ENCODE measurements at regions not wholly inside any gene's neighbourhood (a gene's known extent, or its start where the extent isn't known, plus 50 kb on each side); places are given as distances from the start of the nearest gene placed in this dataset.

DNA sequence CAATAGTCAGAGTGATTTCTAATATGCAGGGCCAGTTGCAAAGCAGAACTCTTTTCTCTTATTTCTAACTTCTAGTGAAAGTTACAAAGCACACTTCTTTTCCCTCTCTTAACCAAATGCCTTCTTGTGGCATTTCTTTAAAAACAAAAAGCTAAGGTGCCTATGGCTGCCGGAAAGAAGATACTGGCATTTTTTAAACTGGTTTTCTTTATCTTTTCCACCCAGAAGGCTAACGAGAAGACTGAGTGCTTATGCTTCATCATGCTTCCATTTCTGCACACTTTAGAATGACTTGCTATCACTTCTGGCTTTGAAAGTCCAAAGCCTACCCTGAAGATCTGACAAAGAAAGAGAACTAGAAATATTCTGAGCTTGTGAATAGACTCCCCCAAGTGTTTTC is 141.3 kb downstream of the P2RY1 start:
- Histone ChIP-seq H3K4me1 (ENCODE audit: control insufficient read depth, insufficient read depth, low read length) (no peaks in the 10 kb centered on the region), H3K9me3 (ENCODE audit: control insufficient read depth, insufficient read depth, low read depth, low read length) (peaks cover 2% of the 10 kb centered on the region; the same call in 1 of the 2 replicates), H3K36me3 (ENCODE audit: control insufficient read depth, insufficient read depth, low read length) (no peaks in the 10 kb centered on the region), H3K27me3 (ENCODE audit: control insufficient read depth, insufficient read depth, low read length) (no peaks in the 10 kb centered on the region), H3K9ac (ENCODE audit: low read length) (no peak overlapping the region), H3K4me3 (ENCODE audit: low read depth, low read length) (no peak overlapping the region), H3K27ac (ENCODE audit: low read depth, low read length) (no peak overlapping the region)

DNA sequence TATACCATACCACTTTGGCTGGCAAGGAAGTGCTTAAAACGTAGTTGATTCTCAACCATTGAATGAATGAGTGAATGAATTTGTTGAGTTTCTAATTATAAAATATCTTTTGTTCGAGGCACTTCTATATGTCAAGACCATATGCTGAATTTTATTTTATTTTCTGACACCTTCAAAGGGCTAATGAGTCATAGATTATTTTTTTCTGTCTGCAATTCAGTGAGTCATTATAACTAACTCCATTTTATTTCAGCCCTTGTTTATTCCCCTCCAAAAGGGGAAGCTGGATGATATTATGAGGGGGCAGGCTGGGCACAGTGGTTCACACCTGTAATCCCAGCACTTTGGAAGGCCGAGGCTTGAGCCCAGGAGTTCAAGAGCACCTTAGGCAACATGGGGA is 142.4 kb downstream of the P2RY1 start:
- no peaks in the 10 kb centered on the region for H3K36me3 ChIP-seq (ENCODE audit: control insufficient read depth, insufficient read depth, low read length)
- H3K4me1 ChIP-seq (ENCODE audit: control insufficient read depth, insufficient read depth, low read length) = no peaks in the 10 kb centered on the region
- H3K9ac ChIP-seq (ENCODE audit: low read length) = no peak overlapping the region
- H3K4me3 ChIP-seq (ENCODE audit: low read depth, low read length) = no peak overlapping the region
- no peak overlapping the region for H3K27ac ChIP-seq (ENCODE audit: low read depth, low read length)
- H3K27me3 ChIP-seq (ENCODE audit: control insufficient read depth, insufficient read depth, low read length) = no peaks in the 10 kb centered on the region
- H3K9me3 ChIP-seq (ENCODE audit: control insufficient read depth, insufficient read depth, low read depth, low read length) = peaks cover 3% of the 10 kb centered on the region; the same call in 1 of the 2 replicates

DNA sequence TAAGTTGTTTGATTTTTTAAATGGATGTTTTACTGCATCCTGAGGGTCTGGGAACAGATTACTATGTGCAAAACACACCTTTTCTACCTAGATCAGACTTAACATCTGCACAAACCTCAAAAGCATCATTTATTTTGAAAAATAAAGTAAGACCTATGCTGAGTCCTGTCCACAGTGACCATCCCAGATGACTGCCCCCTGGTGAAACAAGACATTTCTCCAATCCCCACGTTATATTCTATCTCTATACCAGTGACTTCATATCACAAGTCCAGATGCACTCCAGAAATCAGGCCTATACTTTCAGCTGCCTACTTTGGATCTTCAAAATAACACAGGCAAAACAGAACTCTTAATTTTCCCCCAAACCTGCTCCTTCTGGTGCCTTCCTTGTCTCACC is 143.2 kb downstream of the P2RY1 start:
- Histone ChIP-seq H3K9me3 (ENCODE audit: control insufficient read depth, insufficient read depth, low read depth, low read length) (peaks cover 3% of the 10 kb centered on the region; the same call in 1 of the 2 replicates), H3K36me3 (ENCODE audit: control insufficient read depth, insufficient read depth, low read length) (no peaks in the 10 kb centered on the region), H3K27me3 (ENCODE audit: control insufficient read depth, insufficient read depth, low read length) (no peaks in the 10 kb centered on the region), H3K27ac (ENCODE audit: low read depth, low read length) (no peak overlapping the region), H3K9ac (ENCODE audit: low read length) (no peak overlapping the region), H3K4me3 (ENCODE audit: low read depth, low read length) (no peak overlapping the region), H3K4me1 (ENCODE audit: control insufficient read depth, insufficient read depth, low read length) (no peaks in the 10 kb centered on the region)

DNA sequence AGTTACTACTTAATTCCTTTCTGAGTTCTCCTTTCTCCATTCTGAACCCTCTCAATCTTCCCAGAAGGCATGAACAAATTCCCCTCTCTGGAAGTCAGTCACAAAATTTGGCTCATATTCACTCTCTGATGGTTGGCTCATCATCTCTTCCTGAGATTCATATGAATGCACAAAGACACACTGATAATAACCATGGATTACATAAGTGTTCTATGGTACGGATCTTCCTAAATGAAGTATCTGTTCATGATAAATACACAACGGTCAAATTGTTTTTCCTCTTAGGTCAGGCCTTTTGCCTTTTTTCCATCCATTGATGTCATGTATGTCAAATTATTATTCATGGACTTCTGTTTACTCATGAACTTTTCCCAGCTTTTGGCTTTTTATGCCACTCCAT is 162.6 kb downstream of the P2RY1 start:
- H3K9me3 ChIP-seq (ENCODE audit: control insufficient read depth, insufficient read depth, low read depth, low read length) = no peaks in the 10 kb centered on the region
- H3K36me3 ChIP-seq (ENCODE audit: control insufficient read depth, insufficient read depth, low read length) = no peaks in the 10 kb centered on the region
- H3K27me3 ChIP-seq (ENCODE audit: control insufficient read depth, insufficient read depth, low read length) = no peaks in the 10 kb centered on the region
- H3K4me1 ChIP-seq (ENCODE audit: control insufficient read depth, insufficient read depth, low read length) = no peaks in the 10 kb centered on the region
- H3K27ac ChIP-seq (ENCODE audit: low read depth, low read length) = no peak overlapping the region
- no peak overlapping the region for H3K4me3 ChIP-seq (ENCODE audit: low read depth, low read length)
- H3K9ac ChIP-seq (ENCODE audit: low read length) = no peak overlapping the region

DNA sequence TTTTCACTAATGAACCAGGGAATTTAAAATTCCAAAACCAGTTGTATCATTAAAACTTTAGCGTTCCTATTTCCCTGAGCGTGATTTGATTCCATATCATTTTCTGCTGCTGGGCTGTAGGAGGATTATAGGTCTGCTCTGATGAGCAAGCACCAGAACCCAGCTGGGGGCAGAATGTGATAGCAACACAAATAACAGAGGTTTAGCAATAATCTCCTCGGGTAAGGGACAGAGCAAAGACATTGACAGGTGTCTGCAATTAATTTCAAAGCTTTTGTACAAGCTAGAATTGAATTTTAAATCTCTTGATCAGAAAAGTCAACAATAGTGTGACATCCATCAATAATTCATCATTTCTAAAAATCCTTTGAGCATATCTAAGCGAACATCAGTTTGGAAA is 163.4 kb upstream of the RAP2B start:
- Histone ChIP-seq H3K27ac (ENCODE audit: low read depth, low read length) (no peak overlapping the region), H3K9me3 (ENCODE audit: control insufficient read depth, insufficient read depth, low read depth, low read length) (no peaks in the 10 kb centered on the region), H3K27me3 (ENCODE audit: control insufficient read depth, insufficient read depth, low read length) (no peaks in the 10 kb centered on the region), H3K4me1 (ENCODE audit: control insufficient read depth, insufficient read depth, low read length) (no peaks in the 10 kb centered on the region; the same call in 1 of the 2 replicates), H3K4me3 (ENCODE audit: low read depth, low read length) (no peak overlapping the region), H3K9ac (ENCODE audit: low read length) (no peak overlapping the region), H3K36me3 (ENCODE audit: control insufficient read depth, insufficient read depth, low read length) (no peaks in the 10 kb centered on the region)

DNA sequence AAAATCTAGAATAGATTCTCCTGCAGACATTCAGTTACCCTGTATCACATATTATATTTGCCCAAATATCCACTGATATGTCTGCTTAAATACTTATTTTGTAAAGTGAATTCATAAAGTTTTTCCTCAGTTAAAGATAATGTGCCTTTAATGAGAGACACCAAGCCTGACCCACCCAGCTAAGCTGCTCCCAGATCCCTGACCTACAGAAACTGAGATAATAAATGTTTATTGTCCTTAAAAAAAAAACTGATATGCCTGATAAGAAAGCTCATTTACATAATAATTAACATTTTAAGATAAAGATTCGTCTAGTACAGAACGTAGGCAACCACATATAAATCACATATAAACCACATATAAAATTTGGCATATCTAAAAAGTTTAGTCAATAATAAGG is 161.7 kb upstream of the RAP2B start:
- Histone ChIP-seq H3K27me3 (ENCODE audit: control insufficient read depth, insufficient read depth, low read length) (no peaks in the 10 kb centered on the region), H3K4me3 (ENCODE audit: low read depth, low read length) (no peak overlapping the region), H3K4me1 (ENCODE audit: control insufficient read depth, insufficient read depth, low read length) (no peaks in the 10 kb centered on the region; the same call in 1 of the 2 replicates), H3K27ac (ENCODE audit: low read depth, low read length) (no peak overlapping the region), H3K9ac (ENCODE audit: low read length) (no peak overlapping the region), H3K9me3 (ENCODE audit: control insufficient read depth, insufficient read depth, low read depth, low read length) (no peaks in the 10 kb centered on the region), H3K36me3 (ENCODE audit: control insufficient read depth, insufficient read depth, low read length) (no peaks in the 10 kb centered on the region)

DNA sequence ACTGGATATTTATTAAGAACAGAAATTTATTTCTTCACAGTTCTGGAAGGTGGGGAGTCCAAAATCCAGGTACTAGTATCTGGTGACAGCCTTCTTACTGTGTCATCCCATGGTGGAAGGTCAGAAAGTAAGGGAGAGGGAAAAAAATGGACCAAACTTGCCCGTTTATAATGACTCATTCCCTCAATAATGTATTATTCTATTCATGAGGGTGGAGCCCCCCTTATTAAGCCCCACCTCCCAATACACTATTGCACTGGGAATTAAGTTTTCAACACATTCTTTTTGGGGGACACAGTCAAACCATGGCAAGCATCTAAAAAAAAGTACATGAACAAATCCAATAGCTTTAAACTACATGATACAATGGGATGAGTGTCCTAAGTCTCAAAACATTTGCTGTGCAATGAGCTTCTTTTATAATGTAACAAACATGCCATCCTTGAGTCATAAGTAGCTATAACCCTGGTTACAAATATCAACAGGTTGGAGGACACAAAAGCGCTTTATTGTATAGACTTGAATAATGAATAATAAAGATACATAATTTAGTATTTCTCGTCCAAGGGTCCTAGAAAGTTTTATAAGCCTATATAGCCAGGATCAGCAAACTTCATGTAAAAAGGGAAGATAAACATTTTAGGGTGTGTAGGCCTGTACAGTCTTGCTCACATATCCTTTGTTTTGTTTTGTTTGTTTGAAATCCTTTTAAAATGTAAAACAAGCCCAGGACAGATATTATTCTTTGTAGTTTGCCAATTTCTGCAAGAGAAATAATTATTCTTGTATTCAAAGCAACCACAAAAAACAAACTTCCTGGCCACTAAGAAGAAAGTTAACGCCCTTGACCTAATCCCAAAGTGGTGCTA is 160.6 kb upstream of the RAP2B start:
- Histone ChIP-seq H3K27ac (ENCODE audit: low read depth, low read length) (no peak overlapping the region), H3K9me3 (ENCODE audit: control insufficient read depth, insufficient read depth, low read depth, low read length) (no peaks in the 10 kb centered on the region), H3K9ac (ENCODE audit: low read length) (no peak overlapping the region), H3K4me3 (ENCODE audit: low read depth, low read length) (no peak overlapping the region), H3K27me3 (ENCODE audit: control insufficient read depth, insufficient read depth, low read length) (no peaks in the 10 kb centered on the region), H3K4me1 (ENCODE audit: control insufficient read depth, insufficient read depth, low read length) (no peaks in the 10 kb centered on the region; the same call in 1 of the 2 replicates), H3K36me3 (ENCODE audit: control insufficient read depth, insufficient read depth, low read length) (no peaks in the 10 kb centered on the region)

DNA sequence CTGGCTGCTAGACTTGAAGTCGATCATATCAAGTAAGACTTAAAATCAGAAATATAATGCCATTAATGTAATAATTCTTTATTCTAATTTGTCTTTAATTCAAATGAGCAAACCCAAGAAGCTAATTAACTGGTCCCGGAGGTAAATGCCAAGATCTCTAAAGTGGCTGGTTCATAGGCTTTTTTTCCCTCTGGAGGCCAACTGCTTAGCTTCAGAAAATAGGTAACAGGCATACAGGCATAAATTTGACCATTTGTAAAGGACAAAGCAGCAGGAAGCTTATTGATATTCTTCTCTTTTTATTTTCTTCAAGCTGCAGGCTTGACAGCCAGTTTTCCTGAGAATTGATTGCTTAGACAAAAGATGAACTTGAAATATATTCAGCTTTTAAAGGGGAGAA is 158.6 kb upstream of the RAP2B start:
- Histone ChIP-seq H3K36me3 (ENCODE audit: control insufficient read depth, insufficient read depth, low read length) (no peaks in the 10 kb centered on the region), H3K27me3 (ENCODE audit: control insufficient read depth, insufficient read depth, low read length) (no peaks in the 10 kb centered on the region), H3K27ac (ENCODE audit: low read depth, low read length) (no peak overlapping the region), H3K9me3 (ENCODE audit: control insufficient read depth, insufficient read depth, low read depth, low read length) (no peaks in the 10 kb centered on the region), H3K9ac (ENCODE audit: low read length) (no peak overlapping the region), H3K4me1 (ENCODE audit: control insufficient read depth, insufficient read depth, low read length) (no peaks in the 10 kb centered on the region; the same call in 1 of the 2 replicates), H3K4me3 (ENCODE audit: low read depth, low read length) (no peak overlapping the region)

DNA sequence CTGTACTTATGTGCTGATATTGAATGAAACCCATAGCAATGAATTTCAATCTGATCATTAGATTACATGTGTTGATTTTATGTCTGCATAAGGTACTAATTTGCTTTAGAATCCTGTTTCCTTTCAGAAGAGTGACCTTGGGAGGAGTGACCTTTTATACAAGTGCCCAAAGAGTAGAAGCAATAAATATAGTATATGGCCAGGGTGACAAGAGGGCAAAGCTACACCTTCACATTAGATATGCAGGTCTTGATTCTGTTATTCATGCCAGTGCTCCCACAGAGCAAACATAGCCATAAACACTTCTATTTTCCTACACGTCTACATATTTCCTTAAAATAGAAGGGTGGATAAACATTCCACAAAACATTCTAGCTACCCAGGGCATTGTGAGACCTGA is 158.2 kb upstream of the RAP2B start:
- Histone ChIP-seq H3K4me1 (ENCODE audit: control insufficient read depth, insufficient read depth, low read length) (no peaks in the 10 kb centered on the region; the same call in 1 of the 2 replicates), H3K36me3 (ENCODE audit: control insufficient read depth, insufficient read depth, low read length) (no peaks in the 10 kb centered on the region), H3K27ac (ENCODE audit: low read depth, low read length) (no peak overlapping the region), H3K4me3 (ENCODE audit: low read depth, low read length) (no peak overlapping the region), H3K27me3 (ENCODE audit: control insufficient read depth, insufficient read depth, low read length) (no peaks in the 10 kb centered on the region), H3K9me3 (ENCODE audit: control insufficient read depth, insufficient read depth, low read depth, low read length) (no peaks in the 10 kb centered on the region), H3K9ac (ENCODE audit: low read length) (no peak overlapping the region)

DNA sequence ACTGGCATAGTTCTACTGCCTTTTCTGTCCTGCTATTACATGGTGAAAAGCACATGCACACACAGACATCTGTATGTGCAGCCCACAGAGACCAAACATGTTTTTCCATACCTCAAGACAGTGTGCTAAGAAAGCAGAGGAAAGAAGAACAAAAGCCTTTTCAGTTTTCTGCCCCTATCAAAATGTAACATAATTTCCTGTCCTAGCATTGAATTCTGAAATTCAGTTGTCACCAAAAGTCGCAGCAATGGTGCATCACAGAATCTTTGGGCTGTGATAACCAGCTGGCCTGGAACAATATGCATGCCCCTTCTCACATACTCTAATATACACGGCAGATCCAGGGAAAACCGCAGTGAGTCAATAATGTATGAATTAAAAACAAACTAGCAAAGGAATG is 153.8 kb upstream of the RAP2B start:
- Histone ChIP-seq H3K4me1 (ENCODE audit: control insufficient read depth, insufficient read depth, low read length) (no peaks in the 10 kb centered on the region; the same call in 1 of the 2 replicates), H3K4me3 (ENCODE audit: low read depth, low read length) (no peak overlapping the region), H3K27ac (ENCODE audit: low read depth, low read length) (no peak overlapping the region), H3K27me3 (ENCODE audit: control insufficient read depth, insufficient read depth, low read length) (no peaks in the 10 kb centered on the region), H3K36me3 (ENCODE audit: control insufficient read depth, insufficient read depth, low read length) (no peaks in the 10 kb centered on the region), H3K9ac (ENCODE audit: low read length) (no peak overlapping the region), H3K9me3 (ENCODE audit: control insufficient read depth, insufficient read depth, low read depth, low read length) (no peaks in the 10 kb centered on the region)

DNA sequence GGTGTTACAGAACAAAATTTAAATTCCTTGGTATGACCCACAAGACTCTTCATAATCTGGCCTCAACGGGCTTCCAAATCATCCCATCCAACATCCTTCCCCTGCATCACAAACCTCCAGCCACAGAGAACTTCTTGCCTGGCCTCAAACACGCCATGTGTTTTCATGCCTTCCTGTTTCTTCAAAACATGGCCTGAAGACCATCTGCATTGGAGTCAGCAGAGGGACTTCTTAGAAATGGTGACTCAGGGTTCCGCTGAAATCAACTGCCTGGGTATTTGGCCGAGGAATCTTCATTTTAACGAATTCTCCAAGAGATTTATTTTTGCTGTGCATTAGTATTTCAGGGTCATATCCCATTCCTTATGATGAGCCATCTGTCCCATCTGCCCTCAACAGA is 138.1 kb upstream of the RAP2B start:
- no peak overlapping the region for H3K9ac ChIP-seq (ENCODE audit: low read length)
- H3K27me3 ChIP-seq (ENCODE audit: control insufficient read depth, insufficient read depth, low read length) = no peaks in the 10 kb centered on the region
- no peaks in the 10 kb centered on the region for H3K9me3 ChIP-seq (ENCODE audit: control insufficient read depth, insufficient read depth, low read depth, low read length)
- H3K4me3 ChIP-seq (ENCODE audit: low read depth, low read length) = no peak overlapping the region
- no peaks in the 10 kb centered on the region for H3K4me1 ChIP-seq (ENCODE audit: control insufficient read depth, insufficient read depth, low read length)
- no peaks in the 10 kb centered on the region for H3K36me3 ChIP-seq (ENCODE audit: control insufficient read depth, insufficient read depth, low read length)
- H3K27ac ChIP-seq (ENCODE audit: low read depth, low read length) = no peak overlapping the region
